D721Med (cell line): ENCODE measurements at regions not wholly inside any gene's neighbourhood (a gene's known extent, or its start where the extent isn't known, plus 50 kb on each side); places are given as distances from the start of the nearest gene placed in this dataset.

Experiments used
- DNase-seq: peaks from one replicate; pipeline ENCODE4 v3.0.0; 2011; ENCODE audit warnings: low spot score; ENCODE audit not compliant: insufficient read length
- FAIRE-seq: peaks from 2 replicates; lab custom pipeline; 2011; peaks lifted over from hg19 to GRCh38; lab: Jason Lieb, UNC
- TF ChIP-seq, protein P1 (sequence below): IDR thresholded peaks from 2 replicates; pipeline ENCODE4 v1.5.1; 2012; ENCODE audit warnings: mild to moderate bottlenecking, control low read depth; ENCODE audit not compliant: insufficient read depth; ENCODE audit errors: missing control alignments

DNA sequence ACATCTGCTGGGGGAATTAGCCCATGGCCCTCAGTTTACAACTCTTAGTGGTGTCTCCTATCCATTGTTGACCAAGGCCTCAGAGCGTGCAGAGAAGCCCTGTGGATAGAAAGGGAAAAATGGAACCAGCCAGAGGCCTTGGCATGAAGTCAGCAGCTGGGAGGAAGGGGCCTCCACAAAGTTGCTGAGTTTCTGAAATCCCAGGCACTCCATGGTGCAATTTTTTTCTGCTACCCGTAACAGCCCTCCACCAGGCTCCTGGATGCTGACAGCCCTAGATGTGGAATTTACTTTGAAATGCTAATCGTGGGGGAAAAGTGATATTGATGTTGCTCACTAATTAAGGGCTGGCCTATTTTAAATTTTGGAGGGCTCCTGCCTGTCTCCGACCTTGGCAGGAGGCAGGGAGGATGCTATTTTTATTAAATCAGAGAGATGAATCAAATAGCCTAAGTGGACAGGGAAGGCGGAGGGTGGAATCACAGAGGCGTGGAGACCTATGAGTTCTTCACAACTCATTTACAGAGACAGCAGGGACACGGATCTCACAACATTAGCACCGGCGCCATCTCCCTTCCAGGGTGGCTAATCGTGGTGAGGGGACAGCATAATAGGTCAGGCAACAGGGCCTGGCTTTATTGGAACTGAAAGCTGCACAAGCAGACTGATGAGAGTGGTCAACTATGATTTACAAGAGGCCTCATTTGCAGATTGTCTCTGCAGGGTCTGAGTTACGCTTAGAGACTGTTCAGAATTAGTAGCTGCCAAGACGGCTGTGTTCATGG, 99.8 kb upstream of the WSCD2 start:
- no peak for DNase-seq
- FAIRE-seq: no peak
- TF ChIP-seq, protein P1, sequence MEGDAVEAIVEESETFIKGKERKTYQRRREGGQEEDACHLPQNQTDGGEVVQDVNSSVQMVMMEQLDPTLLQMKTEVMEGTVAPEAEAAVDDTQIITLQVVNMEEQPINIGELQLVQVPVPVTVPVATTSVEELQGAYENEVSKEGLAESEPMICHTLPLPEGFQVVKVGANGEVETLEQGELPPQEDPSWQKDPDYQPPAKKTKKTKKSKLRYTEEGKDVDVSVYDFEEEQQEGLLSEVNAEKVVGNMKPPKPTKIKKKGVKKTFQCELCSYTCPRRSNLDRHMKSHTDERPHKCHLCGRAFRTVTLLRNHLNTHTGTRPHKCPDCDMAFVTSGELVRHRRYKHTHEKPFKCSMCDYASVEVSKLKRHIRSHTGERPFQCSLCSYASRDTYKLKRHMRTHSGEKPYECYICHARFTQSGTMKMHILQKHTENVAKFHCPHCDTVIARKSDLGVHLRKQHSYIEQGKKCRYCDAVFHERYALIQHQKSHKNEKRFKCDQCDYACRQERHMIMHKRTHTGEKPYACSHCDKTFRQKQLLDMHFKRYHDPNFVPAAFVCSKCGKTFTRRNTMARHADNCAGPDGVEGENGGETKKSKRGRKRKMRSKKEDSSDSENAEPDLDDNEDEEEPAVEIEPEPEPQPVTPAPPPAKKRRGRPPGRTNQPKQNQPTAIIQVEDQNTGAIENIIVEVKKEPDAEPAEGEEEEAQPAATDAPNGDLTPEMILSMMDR: no peak

DNA sequence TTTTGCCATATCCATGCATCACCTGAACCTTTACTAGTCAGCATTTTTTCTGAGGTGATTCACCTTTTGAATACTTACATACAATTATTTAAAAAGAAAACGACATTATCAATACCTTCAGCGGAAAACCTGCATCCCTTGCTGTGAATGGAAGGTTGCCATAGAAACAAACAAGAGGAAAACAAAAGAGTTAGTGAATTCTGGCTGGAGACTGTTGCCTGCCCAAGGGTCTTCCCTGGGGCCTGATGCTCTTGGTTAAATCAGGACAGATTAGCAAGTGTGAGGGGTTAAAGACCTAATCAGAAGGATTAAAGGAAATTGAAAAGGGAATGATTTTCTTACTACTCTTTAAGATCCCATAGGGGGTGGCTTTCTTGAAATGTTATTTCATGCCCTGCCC, 96.0 kb upstream of the WSCD2 start:
- DNase-seq (no peak), FAIRE-seq (no peak)
- TF ChIP-seq, protein P1: no peak

DNA sequence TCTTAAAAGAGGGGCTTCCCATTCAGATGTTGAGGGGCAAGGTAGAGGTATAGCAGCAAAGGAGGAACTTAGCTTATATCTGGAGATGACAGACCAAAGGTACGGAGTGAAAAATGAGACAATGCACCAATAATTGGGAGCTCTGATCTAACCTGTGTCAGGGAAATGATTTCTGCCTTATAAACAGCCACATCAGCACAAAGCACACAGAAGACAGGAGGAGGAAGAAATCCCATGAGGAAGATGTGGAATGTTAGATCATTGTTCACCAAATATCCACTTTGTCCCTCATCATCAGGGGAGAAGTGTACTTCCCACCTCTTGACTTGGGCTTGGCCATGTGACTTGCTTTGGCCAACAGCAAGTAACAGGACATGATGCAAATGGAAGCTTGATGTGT, 93.7 kb upstream of the WSCD2 start:
- no peak for FAIRE-seq
- no peak for DNase-seq

GRCh38 chr12:108037960-108038359, 91.1 kb upstream of the WSCD2 start:
- no peak for FAIRE-seq
- TF ChIP-seq, protein P1: no peak
- DNase-seq: no peak

More for the DNA sequence above, 93.7 kb upstream of the WSCD2 start:
- TF ChIP-seq, protein P1: no peak

GRCh38 chr12:108039794-108040193, 89.3 kb upstream of the WSCD2 start:
- DNase-seq (no peak), FAIRE-seq (no peak)
- TF ChIP-seq, protein P1: no peak

- DNase-seq (no peak), FAIRE-seq (no peak)
- TF ChIP-seq, protein P1: no peak
These were observed 88.1 kb upstream of the WSCD2 start for GRCh38 chr12:108040947-108041346.

DNA sequence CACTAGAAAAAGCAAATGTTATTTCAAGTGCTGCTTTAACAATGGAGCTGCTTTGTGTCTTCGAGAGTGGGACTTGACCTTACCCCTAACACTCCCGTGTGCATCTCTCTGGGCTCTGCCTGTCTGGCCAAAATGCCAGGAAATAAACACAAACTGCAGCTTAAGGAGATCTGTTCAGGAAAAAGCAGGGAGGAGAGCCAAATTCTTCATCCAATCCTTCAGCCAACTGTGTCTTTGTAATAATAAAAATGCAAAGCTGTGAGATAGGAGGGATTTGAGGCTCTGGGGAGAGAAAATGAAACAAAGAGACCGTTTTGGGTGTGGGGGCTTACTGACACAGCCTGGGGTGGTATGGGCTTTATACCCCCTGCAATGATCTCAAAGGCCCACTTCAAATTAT, 85.8 kb upstream of the WSCD2 start:
- TF ChIP-seq, protein P1: no peak

More for the DNA sequence above, 85.8 kb upstream of the WSCD2 start:
- DNase-seq (no peak), FAIRE-seq (no peak)
